ENCODE measurements at regions not wholly inside any gene's neighbourhood (a gene's known extent, or its start where the extent isn't known, plus 50 kb on each side); places are given as distances from the start of the nearest gene placed in this dataset.

GRCh38 chr6:110033101-110033500 is 55.0 kb downstream of the GPR6 start:
- no peak overlapping the region for H3K4me3 ChIP-seq (ENCODE audit: low read depth, low read length)
- DNase-seq (ENCODE audit: low read depth) = no peak
- TF ChIP-seq MAX (IDR thresholded peaks at IDR 0.05; ENCODE audit: low read depth, low read length) (no peak), CTCF (IDR thresholded peaks at IDR 0.05; ENCODE audit: low read depth, low read length) (no peak), MYC (IDR thresholded peaks at IDR 0.05; ENCODE audit: low read depth, low read length) (no peak), POLR2A (IDR thresholded peaks at IDR 0.05; ENCODE audit: extremely low read depth, insufficient read length) (no peak)

GRCh38 chr6:110033749-110034666 is 55.9 kb downstream of the GPR6 start:
- no peak overlapping the region for H3K4me3 ChIP-seq (ENCODE audit: low read depth, low read length)
- no peak for DNase-seq (ENCODE audit: low read depth)
- TF ChIP-seq MYC (IDR thresholded peaks at IDR 0.05; ENCODE audit: low read depth, low read length) (no peak), MAX (IDR thresholded peaks at IDR 0.05; ENCODE audit: low read depth, low read length) (no peak), POLR2A (IDR thresholded peaks at IDR 0.05; ENCODE audit: extremely low read depth, insufficient read length) (no peak), CTCF (IDR thresholded peaks at IDR 0.05; ENCODE audit: low read depth, low read length) (no peak)

- H3K4me3 ChIP-seq (ENCODE audit: low read depth, low read length) = no peak overlapping the region
- TF ChIP-seq MAX (IDR thresholded peaks at IDR 0.05; ENCODE audit: low read depth, low read length) (no peak), CTCF (IDR thresholded peaks at IDR 0.05; ENCODE audit: low read depth, low read length) (no peak), MYC (IDR thresholded peaks at IDR 0.05; ENCODE audit: low read depth, low read length) (no peak), POLR2A (IDR thresholded peaks at IDR 0.05; ENCODE audit: extremely low read depth, insufficient read length) (no peak)
- no peak for DNase-seq (ENCODE audit: low read depth)
Measured at GRCh38 chr6:110034667-110035036, 56.5 kb downstream of the GPR6 start.

- no peak for DNase-seq (ENCODE audit: low read depth)
- TF ChIP-seq MAX (IDR thresholded peaks at IDR 0.05; ENCODE audit: low read depth, low read length) = no peak
- TF ChIP-seq CTCF (IDR thresholded peaks at IDR 0.05; ENCODE audit: low read depth, low read length) = no peak
- no peak for TF ChIP-seq MYC (IDR thresholded peaks at IDR 0.05; ENCODE audit: low read depth, low read length)
- no peak for TF ChIP-seq POLR2A (IDR thresholded peaks at IDR 0.05; ENCODE audit: extremely low read depth, insufficient read length)
- no peak overlapping the region for H3K4me3 ChIP-seq (ENCODE audit: low read depth, low read length)
Measured at GRCh38 chr6:110035321-110035720, 57.2 kb downstream of the GPR6 start.

GRCh38 chr6:110036408-110037302 is 58.5 kb downstream of the GPR6 start:
- DNase-seq (ENCODE audit: low read depth) = no peak
- H3K4me3 ChIP-seq (ENCODE audit: low read depth, low read length) = no peak overlapping the region
- no peak for TF ChIP-seq CTCF (IDR thresholded peaks at IDR 0.05; ENCODE audit: low read depth, low read length)
- TF ChIP-seq POLR2A (IDR thresholded peaks at IDR 0.05; ENCODE audit: extremely low read depth, insufficient read length) = no peak
- no peak for TF ChIP-seq MAX (IDR thresholded peaks at IDR 0.05; ENCODE audit: low read depth, low read length)
- no peak for TF ChIP-seq MYC (IDR thresholded peaks at IDR 0.05; ENCODE audit: low read depth, low read length)
